Pons (tissue), 1 donor: ENCODE measurements at regions not wholly inside any gene's neighbourhood (a gene's known extent, or its start where the extent isn't known, plus 50 kb on each side); places are given as distances from the start of the nearest gene placed in this dataset.

Experiments
- DNase-seq: peaks from one replicate; pipeline ENCODE4 v3.0.0-alpha.2; 2016; ENCODE audit warnings: low spot score

GRCh38 chr18:7482342-7482741 lies 84.8 kb upstream of the PTPRM start:
- DNase-seq, result peak; percentile 38

- DNase-seq, result no peak
Observed at GRCh38 chr18:7485616-7486015, 81.5 kb upstream of the PTPRM start.

- no peak for DNase-seq
Observed at GRCh38 chr18:7488571-7488970, 78.5 kb upstream of the PTPRM start.

- DNase-seq, result no peak
Observed at GRCh38 chr18:7490104-7490503, 77.0 kb upstream of the PTPRM start.

GRCh38 chr18:7492385-7492784 lies 74.7 kb upstream of the PTPRM start:
- DNase-seq, result no peak

- DNase-seq, result no peak
Observed at GRCh38 chr18:7497081-7497480, 70.0 kb upstream of the PTPRM start.

GRCh38 chr18:7511106-7511505 lies 56.0 kb upstream of the PTPRM start:
- no peak for DNase-seq

GRCh38 chr18:7512348-7512747 lies 54.8 kb upstream of the PTPRM start:
- DNase-seq, result no peak

- DNase-seq, result no peak
Observed at GRCh38 chr18:7512990-7513389, 54.1 kb upstream of the PTPRM start.

GRCh38 chr18:7514796-7515440 lies 52.2 kb upstream of the PTPRM start:
- no peak for DNase-seq

- DNase-seq, result no peak
Observed at GRCh38 chr18:7516266-7517117, 50.6 kb upstream of the PTPRM start.
